ENCODE measurements at regions not wholly inside any gene's neighbourhood (a gene's known extent, or its start where the extent isn't known, plus 50 kb on each side); places are given as distances from the start of the nearest gene placed in this dataset.
"Not testable (repeated sequence)": the region's sequence is repeated elsewhere in the genome, so short reads cannot be mapped to it uniquely, and the experiment has no call there.

DNA sequence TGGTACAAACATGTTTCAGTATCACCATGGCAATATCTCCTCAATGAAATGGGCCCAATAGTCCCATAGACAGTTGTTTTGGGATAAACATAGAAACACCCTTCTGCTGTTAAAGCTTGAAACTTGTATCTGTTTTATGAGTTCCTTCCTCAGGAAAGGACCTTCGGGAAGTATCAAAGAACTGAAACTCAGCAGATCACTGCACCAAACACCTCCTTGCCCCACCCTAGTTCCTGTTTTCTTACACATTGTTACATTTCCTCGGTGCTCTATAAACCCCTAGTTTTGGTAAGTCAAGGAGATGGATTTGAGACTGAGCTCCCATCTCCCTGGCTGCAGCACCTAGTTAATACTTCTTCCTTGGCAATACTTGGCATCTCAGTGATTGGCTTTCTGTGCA is 73.8 kb upstream of the ECI2 start:
- Histone ChIP-seq H3K9ac (ENCODE audit: low read length) (no peak overlapping the region), H3K4me3 (ENCODE audit: low read length) (no peak overlapping the region), H3K27me3 (ENCODE audit: insufficient read depth, low read depth, low read length) (no peaks in the 10 kb centered on the region), H3K79me2 (replicated peaks; ENCODE audit: insufficient read depth, low read length) (no peaks in the 10 kb centered on the region), H3K36me3 (ENCODE audit: insufficient read depth, low read length) (no peaks in the 10 kb centered on the region), H3K4me2 (ENCODE audit: low read length) (no peak overlapping the region), H2AFZ (ENCODE audit: low read depth, low read length) (no peak overlapping the region), H3F3A (ENCODE audit: insufficient read depth, low read length, poor library complexity, severe bottlenecking) (no peaks in the 10 kb centered on the region), H3K9me2 (ENCODE audit: insufficient read depth, low read length) (no peaks in the 10 kb centered on the region), H4K20me1 (ENCODE audit: insufficient read depth) (no peaks in the 10 kb centered on the region), H3K27ac (ENCODE audit: low read length) (no peak overlapping the region), H3K9me3 (ENCODE audit: low read length) (peaks cover 2% of the 10 kb centered on the region)
- TF ChIP-seq REST (IDR thresholded peaks at IDR 0.05; ENCODE audit: borderline replicate concordance) (no peak), EP300 (conservative IDR thresholded peaks at IDR 0.05; ENCODE audit: poor library complexity, severe bottlenecking) (no peak), CTCF (IDR thresholded peaks at IDR 0.05; ENCODE audit: poor library complexity, severe bottlenecking) (no peak), EZH2 (IDR thresholded peaks at IDR 0.05; ENCODE audit: borderline replicate concordance, insufficient read depth, low read length, poor library complexity, severe bottlenecking) (no peak), SMC3 (conservative IDR thresholded peaks at IDR 0.05; ENCODE audit: poor library complexity) (no peak), RAD21 (conservative IDR thresholded peaks at IDR 0.05) (no peak)

GRCh38 chr6:4208158-4208557 is 72.8 kb upstream of the ECI2 start:
- H3K9me3 ChIP-seq (ENCODE audit: low read length): no peaks in the 10 kb centered on the region
- no peaks in the 10 kb centered on the region for H3K27me3 ChIP-seq (ENCODE audit: insufficient read depth, low read depth, low read length)
- no peaks in the 10 kb centered on the region for H3K79me2 ChIP-seq (replicated peaks; ENCODE audit: insufficient read depth, low read length)
- no peak overlapping the region for H2AFZ ChIP-seq (ENCODE audit: low read depth, low read length)
- no peak overlapping the region for H3K4me2 ChIP-seq (ENCODE audit: low read length)
- H3K9ac ChIP-seq (ENCODE audit: low read length): no peak overlapping the region
- H3F3A ChIP-seq (ENCODE audit: insufficient read depth, low read length, poor library complexity, severe bottlenecking): no peaks in the 10 kb centered on the region
- no peak overlapping the region for H3K4me3 ChIP-seq (ENCODE audit: low read length)
- no peaks in the 10 kb centered on the region for H4K20me1 ChIP-seq (ENCODE audit: insufficient read depth)
- no peak overlapping the region for H3K27ac ChIP-seq (ENCODE audit: low read length)
- H3K9me2 ChIP-seq (ENCODE audit: insufficient read depth, low read length): no peaks in the 10 kb centered on the region
- no peaks in the 10 kb centered on the region for H3K36me3 ChIP-seq (ENCODE audit: insufficient read depth, low read length)
- TF ChIP-seq EP300 (conservative IDR thresholded peaks at IDR 0.05; ENCODE audit: poor library complexity, severe bottlenecking) (no peak), TAF1 (IDR thresholded peaks at IDR 0.05; ENCODE audit: low read depth) (no peak), CTCF (IDR thresholded peaks at IDR 0.05; ENCODE audit: poor library complexity, severe bottlenecking) (no peak), EZH2 (IDR thresholded peaks at IDR 0.05; ENCODE audit: borderline replicate concordance, insufficient read depth, low read length, poor library complexity, severe bottlenecking) (no peak), MXI1 (conservative IDR thresholded peaks at IDR 0.05; ENCODE audit: poor library complexity, severe bottlenecking) (no peak), SMC3 (conservative IDR thresholded peaks at IDR 0.05; ENCODE audit: poor library complexity) (no peak), RAD21 (conservative IDR thresholded peaks at IDR 0.05) (no peak), REST (IDR thresholded peaks at IDR 0.05; ENCODE audit: borderline replicate concordance) (no peak), POLR2AphosphoS5 (IDR thresholded peaks at IDR 0.05) (no peak)

- not testable (repeated sequence) for H3K36me3 ChIP-seq (ENCODE audit: insufficient read depth, low read length); H3F3A ChIP-seq (ENCODE audit: insufficient read depth, low read length, poor library complexity, severe bottlenecking); H3K27me3 ChIP-seq (ENCODE audit: insufficient read depth, low read depth, low read length); H3K4me2 ChIP-seq (ENCODE audit: low read length); H3K27ac ChIP-seq (ENCODE audit: low read length); H3K9me3 ChIP-seq (ENCODE audit: low read length); H3K9me2 ChIP-seq (ENCODE audit: insufficient read depth, low read length); H3K4me3 ChIP-seq (ENCODE audit: low read length); H3K9ac ChIP-seq (ENCODE audit: low read length); H4K20me1 ChIP-seq (ENCODE audit: insufficient read depth); H2AFZ ChIP-seq (ENCODE audit: low read depth, low read length); H3K79me2 ChIP-seq (replicated peaks; ENCODE audit: insufficient read depth, low read length)
Observed at GRCh38 chr6:4203642-4204417, 68.5 kb upstream of the ECI2 start.
